Endothelial cell (in vitro differentiated cells): ENCODE measurements at regions not wholly inside any gene's neighbourhood (a gene's known extent, or its start where the extent isn't known, plus 50 kb on each side); places are given as distances from the start of the nearest gene placed in this dataset.

Source experiments
- DNase-seq: peaks from one replicate; pipeline ENCODE4 v3.0.0; 2021; ENCODE audit warnings: low spot score
- H3K27ac Mint-ChIP-seq: one replicate; pipeline ENCODE4 v1.8.0; 2021; ENCODE audit warnings: mixed read lengths, inconsistent platforms; ENCODE audit not compliant: unreplicated experiment
- H3K27me3 Mint-ChIP-seq: one replicate; pipeline ENCODE4 v1.8.0; 2021; ENCODE audit warnings: mild to moderate bottlenecking, moderate library complexity, mixed read lengths, inconsistent platforms; ENCODE audit not compliant: unreplicated experiment
- H3K36me3 Mint-ChIP-seq: one replicate; pipeline ENCODE4 v1.8.0; 2021; ENCODE audit warnings: mild to moderate bottlenecking, low read depth, mixed read lengths, inconsistent platforms; ENCODE audit not compliant: unreplicated experiment
- H3K4me1 Mint-ChIP-seq: one replicate; pipeline ENCODE4 v1.8.0; 2021; ENCODE audit warnings: mild to moderate bottlenecking, mixed read lengths, inconsistent platforms; ENCODE audit not compliant: unreplicated experiment
- H3K4me3 Mint-ChIP-seq: one replicate; pipeline ENCODE4 v1.8.0; 2021; ENCODE audit warnings: mild to moderate bottlenecking, mixed read lengths, inconsistent platforms; ENCODE audit not compliant: unreplicated experiment
- H3K9me3 Mint-ChIP-seq: one replicate; pipeline ENCODE4 v1.8.0; 2021; ENCODE audit warnings: mixed read lengths, inconsistent platforms; ENCODE audit not compliant: unreplicated experiment
- CTCF ChIP-seq: fragments of 200-600 bp; sonication (generic); IDR thresholded peaks from one replicate; pipeline ENCODE4 v1.5.0; 2021; ENCODE audit warnings: antibody characterized with exemption; ENCODE audit not compliant: unreplicated experiment

- Mint-ChIP-seq H3K4me3 (no peak overlapping the region), H3K27ac (no peak overlapping the region), H3K27me3 (no peaks in the 10 kb centered on the region), H3K36me3 (no peaks in the 10 kb centered on the region), H3K9me3 (no peaks in the 10 kb centered on the region), H3K4me1 (no peaks in the 10 kb centered on the region)
- no peak for DNase-seq
- no peak for TF ChIP-seq CTCF
These were observed 183.6 kb downstream of the SHOX2 start for GRCh38 chr3:157922614-157923013.

- H3K27me3 Mint-ChIP-seq: no peaks in the 10 kb centered on the region
- H3K4me3 Mint-ChIP-seq: no peak overlapping the region
- no peaks in the 10 kb centered on the region for H3K9me3 Mint-ChIP-seq
- TF ChIP-seq CTCF: no peak
- H3K27ac Mint-ChIP-seq: no peak overlapping the region
- H3K4me1 Mint-ChIP-seq: no peaks in the 10 kb centered on the region
- no peak for DNase-seq
- no peaks in the 10 kb centered on the region for H3K36me3 Mint-ChIP-seq
These were observed 184.4 kb downstream of the SHOX2 start for GRCh38 chr3:157921811-157922210.

GRCh38 chr3:157920822-157921700 is 185.2 kb downstream of the SHOX2 start:
- no peaks in the 10 kb centered on the region for H3K36me3 Mint-ChIP-seq
- H3K9me3 Mint-ChIP-seq: no peaks in the 10 kb centered on the region
- DNase-seq: no peak
- no peaks in the 10 kb centered on the region for H3K4me1 Mint-ChIP-seq
- no peak overlapping the region for H3K27ac Mint-ChIP-seq
- TF ChIP-seq CTCF: no peak
- no peak overlapping the region for H3K4me3 Mint-ChIP-seq
- no peaks in the 10 kb centered on the region for H3K27me3 Mint-ChIP-seq

GRCh38 chr3:157919319-157919887 is 186.8 kb downstream of the SHOX2 start:
- Mint-ChIP-seq H3K27me3 (no peaks in the 10 kb centered on the region), H3K4me3 (no peak overlapping the region), H3K27ac (no peak overlapping the region), H3K36me3 (no peaks in the 10 kb centered on the region), H3K4me1 (no peaks in the 10 kb centered on the region), H3K9me3 (no peaks in the 10 kb centered on the region)
- DNase-seq: no peak
- no peak for TF ChIP-seq CTCF

GRCh38 chr3:157918402-157918801 is 187.8 kb downstream of the SHOX2 start:
- H3K4me3 Mint-ChIP-seq: no peak overlapping the region
- no peaks in the 10 kb centered on the region for H3K36me3 Mint-ChIP-seq
- no peak overlapping the region for H3K27ac Mint-ChIP-seq
- no peaks in the 10 kb centered on the region for H3K27me3 Mint-ChIP-seq
- no peaks in the 10 kb centered on the region for H3K9me3 Mint-ChIP-seq
- no peaks in the 10 kb centered on the region for H3K4me1 Mint-ChIP-seq
- no peak for TF ChIP-seq CTCF
- no peak for DNase-seq
